Left ventricle myocardium superior (tissue), 1 donor: ENCODE measurements at regions not wholly inside any gene's neighbourhood (a gene's known extent, or its start where the extent isn't known, plus 50 kb on each side); places are given as distances from the start of the nearest gene placed in this dataset.

Source experiments
- ATAC-seq: fragments of 200-7000 bp; cut with Tn5 transposase; one replicate; pipeline ENCODE4 v1.9.1; 2020; ENCODE audit warnings: mild to moderate bottlenecking, moderate library complexity
- DNase-seq: peaks from one replicate; pipeline ENCODE4 v3.0.0-alpha.2; 2020
- intact Hi-C: fragments of 100-400 bp; cut with micrococcal nuclease; formaldehyde crosslinking; loops from one replicate; pipeline ENCODE4 v1.11.0; 2022
- donor health status: DM: no; HTN: yes; CAD: no; lungs with severe emphysema.

- intact Hi-C loops: no loop called here
- no peak for ATAC-seq
- no peak for DNase-seq
Measured at GRCh38 chr3:124435467-124435866, 294.8 kb upstream of the UMPS start.

DNA sequence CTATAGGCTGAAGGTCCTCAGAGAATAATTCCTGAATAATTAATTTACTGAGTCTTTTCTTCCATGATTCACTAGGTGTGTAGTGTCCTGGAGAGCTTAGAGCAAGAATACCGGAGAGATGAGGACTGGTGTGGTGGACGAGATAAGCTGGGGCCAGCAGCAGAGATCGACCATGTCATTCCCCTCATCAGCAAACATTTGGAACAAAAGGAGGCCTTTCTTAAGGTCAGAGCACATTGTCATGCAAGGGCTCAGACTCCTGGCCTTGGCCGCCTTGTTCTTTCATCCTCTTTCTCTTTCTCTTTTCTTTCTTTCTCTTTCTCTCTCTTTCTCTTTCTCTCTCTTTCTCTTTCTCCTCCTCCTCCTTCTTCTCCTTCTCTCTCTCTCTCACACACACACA, 291.4 kb upstream of the UMPS start:
- no peak for DNase-seq
- intact Hi-C loops: no loop called here
- no peak for ATAC-seq

DNA sequence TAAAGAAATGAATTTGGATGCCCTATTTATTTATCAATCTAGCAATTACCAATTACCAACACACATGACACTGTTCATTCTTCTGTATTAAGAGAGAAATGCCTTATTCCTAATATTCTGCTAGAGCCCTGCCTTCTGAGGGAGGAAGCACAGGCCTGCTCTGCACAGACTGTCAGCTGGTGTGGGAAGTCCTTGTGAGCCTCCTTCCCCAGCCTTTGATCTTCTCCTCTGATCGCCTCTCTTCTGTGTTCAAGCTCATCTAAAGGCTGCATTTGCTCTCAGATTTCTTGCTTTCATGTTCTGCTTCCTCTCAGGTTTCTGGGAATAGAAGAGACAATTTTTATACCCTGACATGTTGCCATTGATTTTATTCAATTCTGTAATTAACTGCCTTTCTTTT, 290.6 kb upstream of the UMPS start:
- no peak for DNase-seq
- ATAC-seq: no peak
- intact Hi-C loops: no loop called here

GRCh38 chr3:124441766-124442165, 288.5 kb upstream of the UMPS start:
- intact Hi-C loops: no loop called here
- DNase-seq: no peak

GRCh38 chr3:124442463-124442862, 287.8 kb upstream of the UMPS start:
- intact Hi-C loops: no loop called here
- ATAC-seq: no peak
- DNase-seq: no peak

More at GRCh38 chr3:124441766-124442165, 288.5 kb upstream of the UMPS start:
- ATAC-seq: no peak

DNA sequence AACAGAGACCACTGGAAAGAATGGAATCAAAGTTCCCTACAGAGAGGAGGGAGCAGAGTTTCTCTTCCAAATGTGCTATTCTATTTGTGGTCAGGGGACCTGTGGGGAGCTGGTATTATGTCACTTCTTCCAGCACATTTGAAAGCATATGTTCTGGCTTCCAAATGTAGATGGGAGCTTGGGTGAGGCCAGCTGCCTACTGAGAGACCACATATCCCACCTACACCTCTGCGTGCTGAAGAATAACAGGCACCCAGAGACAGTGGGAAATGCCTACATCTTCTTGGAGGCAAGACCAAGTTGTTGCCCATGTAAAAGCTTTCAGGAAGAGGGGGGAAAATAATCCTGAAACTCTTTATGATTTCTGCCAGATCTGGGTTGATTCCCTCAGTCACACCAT, 286.8 kb upstream of the UMPS start:
- no peak for DNase-seq
- intact Hi-C loops: no loop called here
- no peak for ATAC-seq

- DNase-seq: no peak
- intact Hi-C loops: no loop called here
- ATAC-seq: no peak
Measured at GRCh38 chr3:124444075-124444474, 286.2 kb upstream of the UMPS start.

DNA sequence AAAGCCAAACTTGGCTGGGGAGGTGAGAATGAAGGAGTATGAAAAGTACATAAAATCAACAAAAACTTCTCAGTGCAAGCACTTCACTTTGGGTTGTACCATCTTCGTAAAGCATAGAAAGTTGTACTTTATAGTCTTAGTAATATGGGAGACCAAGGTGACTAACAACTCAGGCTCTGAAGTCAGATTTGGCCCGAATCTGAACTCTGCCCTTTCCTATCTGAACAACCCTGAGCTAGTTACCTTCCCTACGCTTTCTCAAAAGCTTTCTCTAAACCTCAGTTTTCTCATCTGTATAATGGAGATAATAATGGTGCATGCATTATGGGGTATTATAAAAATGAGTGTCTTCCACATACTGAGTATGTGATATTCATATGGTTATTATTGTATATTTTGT, 285.4 kb upstream of the UMPS start:
- intact Hi-C loops: no loop called here
- no peak for ATAC-seq
- no peak for DNase-seq

DNA sequence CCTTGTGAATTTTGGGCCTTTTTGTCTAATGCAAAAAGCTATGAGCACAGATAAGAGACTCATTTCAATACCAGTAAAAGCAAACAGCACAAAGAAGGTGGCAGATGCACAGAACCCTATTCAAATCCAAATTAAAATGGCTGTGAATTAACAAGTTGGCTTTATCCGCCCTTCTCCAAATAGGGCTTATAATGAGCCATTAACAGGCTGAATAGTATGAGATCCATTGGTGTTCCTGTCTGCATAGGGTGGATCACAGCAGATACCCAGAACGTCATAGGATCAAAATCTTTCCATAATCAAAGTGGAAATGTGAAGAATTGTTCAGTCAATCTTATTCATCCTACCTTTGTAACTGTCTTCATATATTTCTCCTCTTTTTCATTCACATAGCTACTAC, 282.4 kb upstream of the UMPS start:
- DNase-seq (no peak), ATAC-seq (no peak)
- intact Hi-C loops: no loop called here

DNA sequence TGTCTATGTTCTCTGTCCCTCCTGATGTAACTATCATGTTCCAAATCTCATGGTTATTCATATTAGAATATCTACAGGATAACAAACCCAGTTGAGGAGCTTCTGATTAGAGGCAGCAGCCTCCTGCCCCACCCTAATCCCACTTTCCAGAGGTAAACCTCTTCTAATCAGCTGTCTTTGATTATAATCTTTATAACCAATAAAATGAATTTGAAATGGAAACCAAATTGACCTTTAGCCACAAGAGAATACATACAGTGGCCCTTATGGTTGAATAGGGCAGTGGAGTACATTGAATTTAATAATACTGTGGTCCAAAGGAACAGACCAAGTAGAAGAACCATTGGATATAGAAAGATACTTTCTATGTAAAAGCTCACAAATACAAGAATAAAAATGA, 281.3 kb upstream of the UMPS start:
- no peak for ATAC-seq

DNA sequence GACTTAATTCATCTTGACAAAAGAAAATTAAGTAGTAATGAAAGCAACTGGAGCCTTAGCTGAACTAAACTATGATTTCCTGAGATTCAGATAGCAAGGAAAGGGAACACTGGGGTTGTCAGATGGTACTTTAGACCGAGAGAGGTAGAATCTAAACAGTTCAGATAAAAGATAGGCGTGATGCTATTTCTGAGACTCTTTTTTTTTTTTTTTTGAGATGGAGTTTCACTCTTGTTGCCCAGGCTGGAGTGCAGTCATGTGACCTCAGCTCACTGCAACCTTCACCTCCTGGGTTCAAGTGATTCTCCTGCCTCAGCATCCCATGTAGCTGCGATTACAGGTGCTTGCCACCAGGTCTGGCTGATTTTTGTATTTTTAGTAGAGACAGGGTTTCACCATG, 279.9 kb upstream of the UMPS start:
- intact Hi-C loops: no loop called here
- DNase-seq: no peak
- no peak for ATAC-seq

More for the DNA sequence above, 281.3 kb upstream of the UMPS start:
- no peak for DNase-seq
- intact Hi-C loops: no loop called here

GRCh38 chr3:124451630-124452317, 278.5 kb upstream of the UMPS start:
- intact Hi-C loops: no loop called here
- ATAC-seq (no peak), DNase-seq (no peak)

GRCh38 chr3:124453189-124453588, 277.1 kb upstream of the UMPS start:
- intact Hi-C loops: no loop called here
- DNase-seq (no peak), ATAC-seq (no peak)

- ATAC-seq (no peak), DNase-seq (no peak)
- intact Hi-C loops: no loop called here
Measured at GRCh38 chr3:124455891-124456290, 274.4 kb upstream of the UMPS start.

DNA sequence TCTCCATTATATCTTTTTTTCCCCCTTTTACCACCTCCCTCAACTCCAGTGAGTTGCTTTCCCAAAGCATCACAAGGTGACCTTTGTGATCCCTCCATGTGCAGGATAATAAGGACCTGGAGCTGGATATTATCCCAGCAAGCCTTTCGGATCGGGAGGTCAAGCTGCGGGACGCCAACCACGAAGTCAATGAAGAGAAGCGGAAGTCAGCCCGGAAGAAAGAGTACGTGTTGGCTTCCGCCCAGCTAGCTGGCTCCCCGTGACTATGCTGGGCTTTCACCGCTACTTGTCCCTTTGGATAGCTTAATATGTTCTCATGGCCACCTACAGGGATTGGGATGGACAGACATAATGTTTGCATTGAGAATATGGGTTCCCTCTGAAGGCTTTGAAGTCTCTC, 273.7 kb upstream of the UMPS start:
- ATAC-seq (no peak), DNase-seq (peak; percentile 33)
- intact Hi-C loops: no loop called here

DNA sequence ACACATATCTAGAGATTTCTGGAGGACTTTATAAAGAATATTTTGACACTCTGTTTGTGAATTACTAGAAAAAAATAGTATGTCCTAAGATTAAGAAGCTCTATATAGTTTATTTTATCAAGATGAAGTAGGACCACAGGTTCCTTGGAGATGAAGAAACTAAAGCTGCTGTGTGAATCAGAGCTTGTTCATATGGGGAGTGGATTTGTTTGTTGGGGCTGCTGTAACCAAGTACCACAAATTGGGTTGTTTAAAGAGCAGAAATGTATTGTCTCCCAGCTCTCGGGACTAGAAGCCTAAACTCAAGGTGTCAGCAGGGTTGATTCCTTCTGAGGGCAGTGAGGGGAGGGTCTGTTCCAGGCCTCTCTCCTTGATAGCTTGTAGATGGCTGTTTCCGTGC, 270.6 kb upstream of the UMPS start:
- ATAC-seq: no peak
- intact Hi-C loops: loop anchor here (10.0 kb wide), 1 partner anchor 445 kb away; no protein-coding TSS in a partner anchor
- DNase-seq: no peak

GRCh38 chr3:124461126-124461525, 269.1 kb upstream of the UMPS start:
- ATAC-seq (no peak), DNase-seq (no peak)
- intact Hi-C loops: loop anchor here (10.0 kb wide), 1 partner anchor 446 kb away; no protein-coding TSS in a partner anchor

- ATAC-seq: no peak
- intact Hi-C loops: loop anchor here (10.0 kb wide), 1 partner anchor 447 kb away; no protein-coding TSS in a partner anchor
- DNase-seq: no peak
Measured at GRCh38 chr3:124461838-124462632, 268.2 kb upstream of the UMPS start.

DNA sequence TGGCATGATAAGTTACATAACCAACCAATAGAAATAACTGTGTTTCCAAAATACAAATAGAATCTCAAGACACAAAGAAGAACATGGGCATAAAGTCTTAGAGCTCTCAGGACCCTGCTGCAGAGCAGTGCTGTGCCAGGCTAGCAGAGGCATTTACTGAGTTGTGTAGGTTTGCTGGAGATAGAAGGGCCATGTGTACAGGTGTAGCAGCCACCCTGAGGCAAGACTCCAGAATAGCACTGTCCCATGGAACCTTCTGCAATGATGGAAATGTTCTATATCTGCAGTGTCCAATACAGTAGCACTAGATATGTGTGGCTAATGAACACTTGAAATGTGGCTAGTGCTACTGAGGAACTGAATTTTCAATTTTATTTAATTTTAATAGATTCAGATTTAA, 267.0 kb upstream of the UMPS start:
- ATAC-seq (no peak), DNase-seq (no peak)
- intact Hi-C loops: loop anchor here (10.0 kb wide), 1 partner anchor 448 kb away; no protein-coding TSS in a partner anchor
